Gastroesophageal sphincter (tissue), 4 donors: ENCODE measurements at regions not wholly inside any gene's neighbourhood (a gene's known extent, or its start where the extent isn't known, plus 50 kb on each side); places are given as distances from the start of the nearest gene placed in this dataset.

Source experiments
- ATAC-seq: fragments of 150-250 bp; one replicate; pipeline ENCODE4 v1.9.1; 2016; ENCODE audit warnings: mild to moderate bottlenecking, moderate library complexity
- H3K27ac ChIP-seq, 4 donors: fragments of 200-600 bp; sonication (generic) in 3 of 4; 1 replicate in 3 of 4; 2 replicates in 1 of 4; pipeline ENCODE4 v1.5.1; 2016 to 2019
- H3K27me3 ChIP-seq: fragments of 200-600 bp; sonication (generic); one replicate; pipeline ENCODE4 v1.5.1; 2019
- H3K36me3 ChIP-seq, 2 donors: fragments of 200-600 bp; sonication (generic); one replicate each; pipeline ENCODE4 v1.5.1; 2019; ENCODE audit warnings: control low read depth in 1 of 2
- H3K4me1 ChIP-seq, 3 donors: fragments of 200-600 bp; sonication (generic); 1 replicate in 2 of 3; 2 replicates in 1 of 3; pipeline ENCODE4 v1.5.1; 2016 to 2019; ENCODE audit warnings: control low read depth in 2 of 3
- H3K4me3 ChIP-seq, 2 donors: fragments of 200-600 bp; sonication (generic); one replicate each; pipeline ENCODE4 v1.5.1; 2019; ENCODE audit warnings: mild to moderate bottlenecking in 1 of 2, moderate library complexity in 1 of 2
- H3K9me3 ChIP-seq, 3 donors: fragments of 200-600 bp; sonication (generic); one replicate each; pipeline ENCODE4 v1.5.1; 2017 to 2019; ENCODE audit warnings: control low read depth in 2 of 3
- EP300 ChIP-seq: sonication (generic); formaldehyde crosslinking; IDR thresholded peaks from one replicate; pipeline ENCODE4 v1.6.1; 2017; ENCODE audit warnings: antibody characterized with exemption, mild to moderate bottlenecking
- POLR2A ChIP-seq, 2 donors: fragments of 450-650 bp; IDR thresholded peaks; one replicate each; pipeline ENCODE4 v1.6.1; 2017; ENCODE audit warnings: antibody characterized with exemption in 2 of 2, mild to moderate bottlenecking in 2 of 2, moderate library complexity in 1 of 2
- POLR2AphosphoS5 ChIP-seq: sonication (generic); formaldehyde crosslinking; IDR thresholded peaks from one replicate; pipeline ENCODE4 v1.6.1; 2017; ENCODE audit warnings: antibody characterized with exemption
- WGBS, 2 donors: methylation state at CpG; one replicate each; pipeline ENCODE4 v1.1.5; 2018; ENCODE audit warnings: low coverage in 1 of 2; 5-methylcytosine and 5-hydroxymethylcytosine counted together
- TF ChIP-seq, protein P1 (sequence below), 4 experiments: fragments of 200-600 bp in 2 of 4; fragments of 450-650 bp in 2 of 4; sonication (generic) in 1 of 4; IDR thresholded peaks; one replicate each; pipeline ENCODE4 v1.5.1; 2017 to 2019; ENCODE audit warnings: antibody characterized with exemption in 4 of 4, mild to moderate bottlenecking in 2 of 4, moderate library complexity in 2 of 4

DNA sequence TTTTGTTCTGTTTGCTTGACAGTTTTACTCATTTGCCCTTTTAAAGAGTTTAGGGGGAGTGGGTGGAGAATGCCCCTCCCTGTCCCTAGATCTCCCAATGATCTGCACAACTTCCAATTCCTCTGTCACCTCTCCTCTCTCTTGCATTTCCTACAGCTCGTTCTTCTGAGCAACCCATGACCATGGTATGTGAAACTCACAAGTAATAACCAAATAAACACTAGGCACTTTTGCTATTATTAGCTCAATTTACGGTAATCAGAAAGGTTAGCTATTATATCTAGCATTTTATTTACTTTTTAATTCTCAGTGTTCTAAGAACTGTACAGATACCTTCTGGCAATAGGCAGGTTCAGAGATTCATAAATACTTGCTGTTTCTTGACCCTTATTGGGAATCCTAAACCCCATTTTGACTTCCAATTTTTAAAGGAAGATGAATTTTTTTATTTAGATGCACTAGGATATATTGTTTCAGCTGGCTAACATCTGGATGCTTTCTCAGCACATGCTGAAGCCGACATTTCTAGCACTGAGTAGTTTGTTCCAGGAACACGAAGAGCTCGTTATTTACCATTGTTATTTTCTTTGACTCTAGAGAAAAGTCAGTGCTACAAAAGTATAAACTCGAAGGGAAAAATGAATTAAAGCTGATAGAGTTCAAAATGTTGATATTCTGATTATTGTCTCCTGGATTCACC lies 194.7 kb upstream of the TLL1 start:
- Histone ChIP-seq H3K9me3 (no peaks in the 10 kb centered on the region), H3K4me3 (no peak overlapping the region), H3K4me1 (no peaks in the 10 kb centered on the region), H3K27me3 (no peaks in the 10 kb centered on the region), H3K36me3 (no peaks in the 10 kb centered on the region), H3K27ac (no peak overlapping the region)
- no peak for ATAC-seq
- TF ChIP-seq EP300 = no peak
- no peak for TF ChIP-seq POLR2A (IDR thresholded peaks at IDR 0.05)
- TF ChIP-seq, protein P1, sequence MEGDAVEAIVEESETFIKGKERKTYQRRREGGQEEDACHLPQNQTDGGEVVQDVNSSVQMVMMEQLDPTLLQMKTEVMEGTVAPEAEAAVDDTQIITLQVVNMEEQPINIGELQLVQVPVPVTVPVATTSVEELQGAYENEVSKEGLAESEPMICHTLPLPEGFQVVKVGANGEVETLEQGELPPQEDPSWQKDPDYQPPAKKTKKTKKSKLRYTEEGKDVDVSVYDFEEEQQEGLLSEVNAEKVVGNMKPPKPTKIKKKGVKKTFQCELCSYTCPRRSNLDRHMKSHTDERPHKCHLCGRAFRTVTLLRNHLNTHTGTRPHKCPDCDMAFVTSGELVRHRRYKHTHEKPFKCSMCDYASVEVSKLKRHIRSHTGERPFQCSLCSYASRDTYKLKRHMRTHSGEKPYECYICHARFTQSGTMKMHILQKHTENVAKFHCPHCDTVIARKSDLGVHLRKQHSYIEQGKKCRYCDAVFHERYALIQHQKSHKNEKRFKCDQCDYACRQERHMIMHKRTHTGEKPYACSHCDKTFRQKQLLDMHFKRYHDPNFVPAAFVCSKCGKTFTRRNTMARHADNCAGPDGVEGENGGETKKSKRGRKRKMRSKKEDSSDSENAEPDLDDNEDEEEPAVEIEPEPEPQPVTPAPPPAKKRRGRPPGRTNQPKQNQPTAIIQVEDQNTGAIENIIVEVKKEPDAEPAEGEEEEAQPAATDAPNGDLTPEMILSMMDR (IDR thresholded peaks at IDR 0.05) = no peak
- 46 to 69% methylated on average over 6 of the region's 6 CpGs for WGBS, 2 donors

DNA sequence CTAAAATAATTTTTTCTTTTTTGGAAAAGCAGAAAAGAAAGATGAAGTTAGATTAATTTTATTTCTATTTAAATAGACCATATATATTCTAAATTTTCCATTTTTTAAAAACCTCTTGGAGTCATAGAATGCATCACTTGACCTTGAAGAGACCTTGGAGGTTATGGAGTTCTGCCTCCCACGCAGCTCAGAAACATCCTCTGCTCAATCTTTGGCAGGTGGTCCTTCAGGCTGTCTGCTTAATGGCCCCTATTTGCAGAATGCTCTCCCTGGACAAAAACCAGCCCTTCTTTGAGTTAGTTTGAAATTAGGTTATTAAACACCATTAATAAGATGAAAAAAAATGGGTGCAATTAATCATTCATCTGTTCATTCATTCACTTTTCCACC lies 194.1 kb upstream of the TLL1 start:
- Histone ChIP-seq H3K4me1 (no peaks in the 10 kb centered on the region), H3K9me3 (no peaks in the 10 kb centered on the region), H3K4me3 (no peak overlapping the region), H3K36me3 (no peaks in the 10 kb centered on the region), H3K27ac (no peak overlapping the region), H3K27me3 (no peaks in the 10 kb centered on the region)
- TF ChIP-seq POLR2A (IDR thresholded peaks at IDR 0.05) (no peak), POLR2AphosphoS5 (no peak), EP300 (no peak)
- TF ChIP-seq, protein P1 (IDR thresholded peaks at IDR 0.05) = no peak
- no peak for ATAC-seq
- WGBS, 2 donors = 67 to 88% methylated on average over 1 of the region's 1 CpG

DNA sequence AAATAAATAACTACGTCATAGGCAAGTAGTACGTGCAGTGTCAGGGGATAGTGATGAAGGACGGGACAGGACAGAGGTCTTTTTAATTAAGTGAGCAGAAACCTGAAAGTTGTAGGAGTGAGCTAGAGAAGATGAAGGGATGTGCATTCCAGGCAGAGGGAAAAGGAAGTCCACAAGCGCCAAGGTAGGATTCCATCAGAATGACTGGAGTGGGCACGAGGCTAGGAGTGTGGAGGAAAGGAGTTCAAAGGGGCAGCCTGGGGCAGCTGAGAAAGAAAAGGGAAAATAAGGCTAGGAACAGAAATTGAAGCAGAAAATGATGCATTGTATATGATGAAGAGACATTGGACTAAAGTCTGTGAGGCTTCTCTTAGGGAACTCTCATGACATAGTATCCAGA lies 192.2 kb upstream of the TLL1 start:
- Histone ChIP-seq H3K4me1 (no peaks in the 10 kb centered on the region), H3K4me3 (no peak overlapping the region), H3K27me3 (no peaks in the 10 kb centered on the region), H3K36me3 (no peaks in the 10 kb centered on the region), H3K27ac (no peak overlapping the region), H3K9me3 (no peaks in the 10 kb centered on the region)
- no peak for ATAC-seq
- 96 to 98% methylated on average over 5 of the region's 5 CpGs for WGBS, 2 donors
- TF ChIP-seq POLR2AphosphoS5 (no peak), POLR2A (IDR thresholded peaks at IDR 0.05) (no peak), EP300 (no peak)
- TF ChIP-seq, protein P1 (IDR thresholded peaks at IDR 0.05) = no peak

DNA sequence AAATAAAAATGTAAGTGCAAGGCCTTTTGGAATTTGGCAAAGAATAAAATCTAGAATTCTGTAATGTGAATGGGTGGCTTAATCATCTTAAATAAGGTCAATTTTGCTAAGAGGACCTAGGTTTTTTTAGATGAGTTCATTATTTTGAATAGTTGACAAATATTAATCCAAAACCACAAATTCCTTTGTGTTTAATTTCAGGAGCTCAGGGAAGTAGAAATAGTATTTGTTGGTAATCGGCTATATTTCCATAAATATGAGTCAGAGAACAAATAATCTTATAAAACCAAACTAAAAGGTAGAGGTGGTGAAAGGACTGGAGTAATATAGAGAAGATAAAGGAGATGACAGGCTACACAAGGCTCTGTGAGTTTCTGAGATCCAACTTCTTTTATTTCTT lies 190.4 kb upstream of the TLL1 start:
- TF ChIP-seq, protein P1 (IDR thresholded peaks at IDR 0.05) = no peak
- TF ChIP-seq POLR2AphosphoS5 (no peak), EP300 (no peak), POLR2A (IDR thresholded peaks at IDR 0.05) (no peak)
- Histone ChIP-seq H3K27ac (no peak overlapping the region), H3K4me3 (no peak overlapping the region), H3K9me3 (no peaks in the 10 kb centered on the region), H3K4me1 (no peaks in the 10 kb centered on the region), H3K36me3 (no peaks in the 10 kb centered on the region), H3K27me3 (no peaks in the 10 kb centered on the region)
- 0 to 31% methylated on average over 1 of the region's 1 CpG for WGBS, 2 donors
- no peak for ATAC-seq

DNA sequence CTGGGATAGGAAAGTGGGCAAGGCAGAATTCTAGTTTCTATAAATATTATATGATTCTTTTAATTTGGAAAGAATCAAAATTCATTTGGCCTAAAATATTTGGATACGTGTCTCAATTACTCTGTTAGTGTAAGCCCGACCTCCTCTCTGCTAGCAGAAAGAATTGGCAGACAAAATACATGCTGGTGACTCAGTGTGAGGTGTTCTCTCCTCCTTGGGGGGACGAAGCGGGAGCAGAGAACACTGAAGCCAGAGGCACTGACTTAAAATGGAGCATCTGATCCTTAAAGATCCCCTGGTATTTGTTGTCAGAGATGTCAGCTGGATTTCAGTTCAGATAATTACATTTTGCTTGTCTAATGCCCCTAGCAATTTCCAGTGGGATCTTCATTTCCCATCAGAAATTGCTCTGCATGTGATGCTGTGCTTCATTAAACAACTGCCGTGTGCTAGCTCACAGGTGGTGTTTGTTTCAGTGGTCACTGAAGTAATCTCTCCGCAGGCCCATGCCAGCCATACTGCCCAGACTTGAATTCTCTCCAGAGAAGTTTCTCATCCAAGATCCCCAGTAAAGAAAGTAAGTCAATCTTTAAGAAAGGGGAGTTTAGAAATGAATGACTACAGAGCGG lies 188.7 kb upstream of the TLL1 start:
- 44 to 78% methylated on average over 5 to 7 of the region's 7 CpGs for WGBS, 2 donors
- H3K27ac ChIP-seq = no peak overlapping the region
- H3K9me3 ChIP-seq = no peaks in the 10 kb centered on the region
- TF ChIP-seq, protein P1 (IDR thresholded peaks at IDR 0.05) = no peak
- TF ChIP-seq EP300 (no peak), POLR2AphosphoS5 (no peak), POLR2A (IDR thresholded peaks at IDR 0.05) (no peak)
- H3K4me1 ChIP-seq = no peaks in the 10 kb centered on the region
- ATAC-seq = no peak
- no peaks in the 10 kb centered on the region for H3K27me3 ChIP-seq
- H3K36me3 ChIP-seq = no peaks in the 10 kb centered on the region
- no peak overlapping the region for H3K4me3 ChIP-seq
